ENCODE measurements at regions not wholly inside any gene's neighbourhood (a gene's known extent, or its start where the extent isn't known, plus 50 kb on each side); places are given as distances from the start of the nearest gene placed in this dataset.
"Not testable (repeated sequence)": the region's sequence is repeated elsewhere in the genome, so short reads cannot be mapped to it uniquely, and the experiment has no call there.

DNA sequence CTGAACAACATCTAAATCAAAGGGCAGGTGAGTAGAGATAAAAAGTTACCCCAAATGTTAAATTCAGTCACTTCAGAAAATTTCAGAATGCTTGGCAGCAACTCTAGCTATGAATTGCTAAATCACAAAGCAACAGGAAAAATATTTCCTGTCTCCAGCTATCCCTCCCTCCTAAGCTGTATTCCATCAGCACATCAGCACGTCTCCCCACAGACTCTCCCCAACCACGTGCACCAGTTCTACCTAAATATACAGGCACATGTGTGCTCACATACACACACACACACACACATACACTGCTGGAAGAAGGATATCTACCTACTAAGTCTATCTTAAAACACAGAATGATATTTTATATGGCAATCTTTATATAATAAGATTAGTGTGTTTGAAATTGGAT, 177.1 kb upstream of the ARHGEF26 start:
- DNase-seq, result no peak

DNA sequence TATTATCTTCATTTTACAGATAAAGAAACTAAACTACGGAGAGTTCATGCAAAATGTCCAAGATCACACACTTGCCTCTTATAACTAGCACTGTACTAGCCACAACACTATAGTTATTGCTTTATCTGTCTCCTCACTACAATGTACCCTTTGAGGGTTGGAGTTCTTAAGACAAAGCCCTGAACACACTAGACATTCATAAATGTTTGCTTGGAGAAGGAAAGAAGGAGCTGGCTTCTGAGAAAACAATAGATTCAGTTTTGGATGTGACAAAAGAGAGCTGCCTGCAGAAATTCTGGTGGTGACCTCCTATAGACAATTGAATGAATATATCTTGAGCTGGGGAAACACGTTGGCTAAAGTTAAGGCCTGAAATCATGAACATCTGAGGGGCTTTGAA, 169.9 kb upstream of the ARHGEF26 start:
- DNase-seq, result no peak

DNA sequence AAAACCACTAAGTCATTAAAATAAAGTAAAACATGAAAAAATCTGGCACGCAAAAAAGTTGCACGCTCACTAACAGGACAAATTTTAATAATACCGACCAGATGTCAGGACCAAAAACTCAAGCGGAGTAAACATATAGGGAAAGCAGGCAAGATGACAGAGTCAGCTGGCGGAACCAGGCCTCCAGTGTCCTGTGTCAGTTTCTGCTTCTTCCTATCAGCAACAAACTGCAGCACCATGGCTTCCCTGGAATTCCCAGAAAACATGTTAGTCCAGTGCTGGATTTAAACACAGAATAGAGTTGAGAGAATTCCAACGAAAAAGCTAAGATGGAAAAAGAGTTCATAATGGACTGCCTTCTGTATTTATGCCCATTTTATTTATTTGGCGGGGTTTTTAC, 169.1 kb upstream of the ARHGEF26 start:
- no peak for DNase-seq

DNA sequence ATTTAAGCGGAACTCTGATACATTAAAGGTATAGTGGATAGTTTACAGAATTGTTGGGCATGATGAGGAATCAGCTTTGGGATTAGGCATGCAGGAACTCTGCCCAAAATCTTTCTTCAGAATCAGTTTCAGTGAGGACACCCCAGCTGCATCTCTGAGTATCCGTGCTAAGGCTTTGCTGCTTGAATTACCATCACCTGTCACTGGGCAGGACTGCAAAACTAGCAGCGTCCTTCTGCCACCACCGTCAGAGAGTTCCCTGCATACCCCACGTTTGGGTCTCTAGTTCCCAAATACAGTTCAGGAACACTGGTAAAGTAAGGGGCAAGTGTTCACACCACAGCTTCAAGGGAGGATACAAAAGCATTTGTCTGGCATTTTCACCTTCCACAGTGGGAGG, 164.6 kb upstream of the ARHGEF26 start:
- no peak for DNase-seq

DNA sequence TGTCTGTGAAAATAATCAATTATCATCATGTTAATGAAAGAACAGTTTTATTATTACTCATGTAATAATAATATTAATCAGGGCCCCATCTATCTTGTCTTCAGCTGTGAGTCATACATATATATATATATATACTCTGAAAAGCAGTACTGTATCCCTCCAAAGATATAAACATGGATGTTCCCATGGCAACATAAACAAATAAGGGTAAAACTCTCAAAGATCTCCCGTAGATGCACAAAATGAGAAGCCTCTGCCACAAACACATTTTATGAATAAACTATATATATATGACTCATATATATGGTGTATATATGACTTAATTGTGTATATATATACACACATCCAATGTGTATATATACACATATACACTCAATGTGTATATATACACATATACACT, 163.8 kb upstream of the ARHGEF26 start:
- no peak for DNase-seq

DNA sequence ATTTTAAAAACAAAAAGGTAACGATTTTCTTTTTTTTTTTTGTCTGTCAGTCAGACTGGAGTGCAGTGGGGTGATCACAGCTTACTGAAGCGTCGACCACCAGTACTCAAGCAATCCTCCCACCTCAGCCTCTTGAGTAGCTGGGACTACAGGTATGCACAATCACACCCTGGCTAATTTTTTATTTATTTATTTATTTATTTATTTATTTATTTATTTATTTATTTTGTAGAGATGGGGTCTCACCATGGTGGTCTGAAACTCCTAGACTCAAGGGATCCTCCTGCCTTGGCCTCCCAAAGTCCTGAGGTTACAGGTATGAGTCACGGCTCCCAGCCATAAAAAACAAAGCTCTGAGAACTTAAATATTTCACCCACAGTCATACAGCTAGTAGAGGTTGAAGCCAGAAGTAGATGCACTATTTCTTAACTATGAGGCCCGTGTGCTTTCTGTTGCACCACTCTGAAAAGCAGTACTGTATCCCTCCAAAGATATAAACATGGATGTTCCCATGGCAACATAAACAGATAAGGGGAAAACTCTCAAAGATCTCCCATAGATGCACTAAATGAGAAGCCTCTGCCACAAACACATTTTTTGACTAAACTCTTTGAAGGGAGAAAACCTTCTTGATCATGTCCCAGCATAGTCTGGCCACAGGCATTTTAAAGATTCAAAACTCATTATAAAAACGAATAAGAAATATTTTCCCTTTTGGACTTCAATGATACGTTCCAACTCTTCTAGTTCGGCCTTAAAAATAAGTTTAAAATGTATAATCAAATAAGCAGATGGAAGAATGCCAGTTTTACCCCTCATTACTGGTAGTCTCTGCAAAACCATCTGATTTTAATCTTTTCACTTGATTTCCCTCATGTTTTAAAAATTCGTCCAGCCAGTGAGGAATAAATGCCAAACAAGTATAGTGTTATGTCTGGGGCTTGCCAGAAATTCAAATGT, 162.3 kb upstream of the ARHGEF26 start:
- DNase-seq, result no peak

DNA sequence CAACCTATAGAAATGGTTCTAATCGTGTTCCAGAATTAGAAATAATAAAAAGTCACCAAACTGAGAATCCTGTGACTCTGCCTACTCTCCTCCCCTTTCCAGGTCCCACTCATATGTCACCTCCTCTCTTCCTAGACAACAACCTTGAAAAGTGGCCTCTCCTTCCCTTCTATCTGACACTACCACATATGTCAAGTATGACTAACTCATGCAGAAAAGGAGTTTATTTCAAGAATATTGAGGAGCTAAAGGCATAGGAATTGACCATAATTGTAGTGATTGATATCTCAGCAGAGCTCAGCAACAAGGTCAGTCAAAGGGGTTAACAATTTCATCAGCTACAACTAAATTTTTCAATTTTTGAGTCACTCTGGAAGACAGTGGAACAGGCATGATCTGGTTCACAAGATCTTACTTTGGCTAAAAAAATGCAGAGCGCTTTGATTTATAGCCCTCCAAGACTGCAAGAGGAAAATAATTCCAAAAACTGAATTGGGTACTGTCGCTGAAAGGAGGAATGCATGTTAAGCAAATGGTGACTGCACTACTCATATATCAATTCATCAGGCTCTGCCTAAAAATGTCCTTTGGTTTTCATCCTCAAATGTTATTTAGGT, 160.6 kb upstream of the ARHGEF26 start:
- no peak for DNase-seq

DNA sequence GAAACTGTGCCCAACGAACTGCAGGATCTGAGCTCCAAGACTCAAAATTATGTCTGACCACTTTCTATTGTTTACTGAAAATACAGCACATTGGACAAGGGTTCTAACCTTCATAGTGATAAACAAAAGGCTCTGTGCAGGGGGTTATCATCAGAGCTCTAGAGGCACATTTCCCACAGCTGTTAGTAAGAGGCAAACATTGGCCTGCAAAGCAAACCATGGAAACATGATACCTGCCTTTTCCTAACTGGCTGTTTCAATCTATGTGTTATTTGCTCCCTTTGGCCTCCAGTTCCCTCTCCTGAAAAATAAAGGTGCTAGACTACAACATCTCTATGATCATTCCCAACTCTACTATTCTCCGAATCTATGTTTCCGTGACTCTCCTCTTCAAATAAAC, 159.7 kb upstream of the ARHGEF26 start:
- DNase-seq, result no peak

DNA sequence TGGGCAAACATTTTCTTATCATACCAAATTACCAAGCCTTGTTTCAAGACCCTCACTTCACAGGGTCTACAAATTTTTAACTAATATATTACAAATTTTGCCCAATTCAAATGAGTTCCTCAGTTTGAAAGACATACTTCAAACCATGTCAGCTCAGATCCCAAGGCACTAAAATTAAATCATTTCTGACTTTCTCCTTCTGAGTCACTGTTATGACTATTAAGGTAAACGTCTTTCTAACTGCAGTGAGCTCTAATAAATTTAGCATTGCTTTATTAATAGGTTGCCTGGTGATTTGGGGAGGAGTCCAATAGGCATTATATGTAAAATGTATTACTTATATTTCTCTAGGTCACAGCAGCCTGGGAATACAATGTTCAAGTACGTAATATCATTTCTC, 158.2 kb upstream of the ARHGEF26 start:
- no peak for DNase-seq

DNA sequence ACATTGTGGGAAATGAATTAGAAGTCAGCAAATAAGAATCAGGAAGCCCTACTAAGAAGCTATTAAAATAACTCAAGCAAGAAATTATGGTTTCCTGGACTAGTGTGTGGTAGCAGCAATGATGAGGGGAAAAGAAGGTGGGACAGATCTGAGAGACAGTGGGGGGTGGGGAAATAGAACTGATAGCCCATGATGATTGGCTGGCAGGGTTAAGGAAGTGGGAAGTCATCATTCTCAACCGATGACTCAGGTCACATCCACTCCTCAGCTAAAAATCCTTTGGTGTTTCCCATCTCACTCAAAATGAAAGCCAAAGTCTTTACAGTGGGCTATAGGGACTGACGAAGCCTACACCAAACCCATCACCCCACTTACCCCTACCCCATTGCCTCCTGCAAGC, 153.9 kb upstream of the ARHGEF26 start:
- no peak for DNase-seq

DNA sequence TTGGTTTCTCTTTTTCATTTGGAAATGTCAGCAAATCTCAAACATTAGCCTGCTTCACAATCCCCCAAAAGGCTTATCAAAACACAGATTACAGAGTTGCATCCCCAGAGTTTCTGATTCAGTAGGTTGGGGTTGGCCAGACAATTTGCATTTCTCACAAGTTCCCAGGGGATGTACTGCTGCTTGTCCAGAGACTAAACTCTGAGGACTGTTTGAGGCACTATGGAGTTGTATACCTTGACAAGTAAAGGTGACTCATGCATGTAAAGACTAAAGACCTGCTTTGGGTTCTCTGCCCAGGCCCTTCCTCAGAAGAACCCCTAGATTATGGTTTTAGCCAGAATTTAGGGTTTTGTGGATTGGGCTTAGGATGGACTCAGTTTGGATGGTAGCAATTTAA, 151.1 kb upstream of the ARHGEF26 start:
- DNase-seq, result no peak

DNA sequence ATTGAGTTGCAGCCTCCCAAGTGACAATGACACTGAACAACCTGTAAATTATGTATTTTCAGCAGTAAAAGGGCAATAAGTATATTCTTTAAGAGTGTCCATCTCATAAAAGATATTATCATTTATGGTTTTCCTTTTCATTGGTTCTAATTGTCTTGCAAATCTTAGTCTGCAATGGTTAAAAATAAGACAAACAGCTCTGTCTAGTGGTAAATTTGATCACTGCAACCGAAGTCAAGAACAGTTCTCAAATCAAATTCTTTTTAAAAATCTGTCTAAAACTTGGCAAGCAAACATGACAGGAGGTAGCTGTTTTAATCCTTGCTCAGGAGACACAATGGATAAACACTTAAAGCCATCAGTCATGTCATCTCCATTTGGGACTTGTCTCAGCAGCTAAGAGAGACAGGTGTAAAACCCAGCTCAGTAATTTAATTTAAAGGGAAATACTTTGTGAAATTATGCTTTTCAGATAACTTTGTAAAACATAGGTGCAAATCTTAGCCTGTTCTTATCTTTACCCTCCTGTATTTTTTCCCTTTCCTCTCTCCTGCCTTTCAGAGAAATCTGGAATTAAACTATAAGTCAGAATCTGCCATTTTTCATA, 150.3 kb upstream of the ARHGEF26 start:
- no peak for DNase-seq

DNA sequence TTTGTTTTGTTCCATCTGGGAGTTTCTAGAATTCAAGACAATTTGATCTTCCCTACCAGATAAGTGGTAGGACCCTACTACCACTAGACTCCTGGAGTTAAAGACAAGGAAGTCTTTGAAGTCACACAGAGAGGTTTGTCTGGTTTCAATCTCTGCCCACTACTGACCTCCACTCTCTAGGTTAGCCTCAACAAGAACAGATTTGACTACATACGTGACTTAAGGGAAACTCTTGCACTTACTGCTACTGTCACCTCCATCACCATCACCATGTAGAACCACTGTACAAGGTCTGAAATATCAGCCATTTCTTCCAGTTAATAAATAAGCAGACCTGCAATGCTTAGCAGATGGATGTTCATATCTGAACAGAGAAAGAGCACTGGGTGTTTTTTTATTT, 148.3 kb upstream of the ARHGEF26 start:
- no peak for DNase-seq

DNA sequence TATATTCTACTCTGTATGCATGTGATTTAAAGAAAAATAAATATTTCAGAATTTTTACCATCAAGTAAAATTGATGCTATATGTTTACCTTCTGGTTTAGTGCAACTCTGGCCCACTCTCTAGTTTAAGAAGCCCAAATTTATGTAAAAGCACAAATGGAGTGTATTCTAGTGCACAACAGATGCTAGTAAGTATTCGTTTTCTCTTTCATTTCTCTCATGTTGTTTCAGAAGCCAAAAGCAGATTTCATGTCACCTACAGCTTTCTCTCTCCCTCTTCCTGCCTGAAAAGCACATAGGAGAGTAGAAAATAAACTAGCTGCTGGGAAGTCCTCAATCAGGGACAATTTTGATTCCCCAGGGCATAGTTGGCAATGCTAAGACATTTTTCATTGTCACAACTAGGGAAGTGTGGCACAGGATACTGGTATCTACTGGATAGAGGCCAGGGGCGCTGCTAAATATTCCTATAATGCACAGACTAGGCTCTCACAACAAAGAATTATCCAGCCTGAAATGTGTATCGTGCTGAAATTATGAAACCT, 147.4 kb upstream of the ARHGEF26 start:
- no peak for DNase-seq

DNA sequence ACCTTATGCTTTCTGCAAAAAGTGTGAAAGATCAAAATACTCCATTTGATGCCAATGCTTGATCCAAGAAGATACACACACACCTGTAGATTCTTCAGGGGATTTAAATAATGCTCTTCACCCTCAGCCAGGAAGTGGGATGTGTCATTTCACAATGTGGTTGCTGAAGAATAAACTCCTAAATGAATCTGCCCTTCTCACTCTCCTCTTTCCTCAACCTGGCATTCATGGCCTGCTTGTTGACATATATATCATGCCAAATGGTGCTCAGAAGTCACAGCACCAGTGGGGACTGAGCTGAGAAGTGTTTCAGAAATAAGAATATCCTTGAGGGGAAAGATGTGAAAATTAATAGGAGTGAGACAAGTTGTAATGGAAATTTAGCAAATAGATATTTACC, 146.6 kb upstream of the ARHGEF26 start:
- no peak for DNase-seq

DNA sequence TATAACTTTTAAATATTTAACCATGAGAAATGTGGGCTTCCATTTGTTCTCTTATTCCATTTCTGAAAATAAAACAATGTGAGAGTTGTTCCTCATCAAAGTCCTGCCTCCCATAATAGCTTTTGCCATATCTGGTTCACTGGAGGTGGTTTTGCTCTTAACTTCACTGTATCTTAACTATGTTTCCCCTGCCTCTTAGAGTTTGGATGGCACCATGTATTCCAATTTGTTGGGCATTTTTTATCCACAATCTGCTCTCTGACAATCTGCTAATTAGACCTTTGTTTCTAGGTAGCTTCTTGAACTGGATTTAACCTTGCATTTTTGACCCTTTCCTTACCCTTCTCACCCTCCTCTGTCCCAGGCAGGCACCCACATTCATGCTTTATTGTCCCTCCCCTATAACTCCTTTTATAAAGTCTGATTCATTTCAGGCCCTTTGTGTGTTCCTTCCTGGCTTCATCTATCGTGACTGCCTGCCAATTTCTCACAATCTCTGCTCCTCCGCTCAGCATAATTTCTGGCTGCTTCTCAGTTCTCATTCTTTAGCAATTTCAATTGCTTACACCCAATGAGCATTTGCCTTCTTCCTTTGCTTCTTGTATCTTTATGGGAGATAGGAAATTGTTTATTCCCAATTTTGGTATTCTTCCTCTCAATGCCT, 144.2 kb upstream of the ARHGEF26 start:
- DNase-seq, result no peak

DNA sequence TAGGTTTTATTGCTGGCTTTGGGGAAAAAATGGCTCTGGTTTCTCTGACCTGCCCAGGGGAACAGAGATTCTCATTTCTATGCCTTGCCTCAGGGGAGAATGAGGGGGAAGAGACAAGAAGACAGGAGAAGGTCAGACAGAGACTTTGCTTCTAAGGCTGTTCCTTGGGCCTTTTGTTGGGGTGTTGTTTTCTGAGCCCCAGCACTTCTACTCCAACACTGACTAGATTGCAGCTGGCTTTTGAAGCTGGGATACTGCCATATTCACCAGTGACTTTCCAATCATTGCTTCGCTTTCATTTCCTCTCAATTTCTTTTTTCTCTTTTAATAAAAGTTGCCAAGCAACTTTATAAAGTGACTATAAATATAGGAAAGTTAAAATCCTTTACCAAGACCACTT, 143.2 kb upstream of the ARHGEF26 start:
- DNase-seq, result no peak

DNA sequence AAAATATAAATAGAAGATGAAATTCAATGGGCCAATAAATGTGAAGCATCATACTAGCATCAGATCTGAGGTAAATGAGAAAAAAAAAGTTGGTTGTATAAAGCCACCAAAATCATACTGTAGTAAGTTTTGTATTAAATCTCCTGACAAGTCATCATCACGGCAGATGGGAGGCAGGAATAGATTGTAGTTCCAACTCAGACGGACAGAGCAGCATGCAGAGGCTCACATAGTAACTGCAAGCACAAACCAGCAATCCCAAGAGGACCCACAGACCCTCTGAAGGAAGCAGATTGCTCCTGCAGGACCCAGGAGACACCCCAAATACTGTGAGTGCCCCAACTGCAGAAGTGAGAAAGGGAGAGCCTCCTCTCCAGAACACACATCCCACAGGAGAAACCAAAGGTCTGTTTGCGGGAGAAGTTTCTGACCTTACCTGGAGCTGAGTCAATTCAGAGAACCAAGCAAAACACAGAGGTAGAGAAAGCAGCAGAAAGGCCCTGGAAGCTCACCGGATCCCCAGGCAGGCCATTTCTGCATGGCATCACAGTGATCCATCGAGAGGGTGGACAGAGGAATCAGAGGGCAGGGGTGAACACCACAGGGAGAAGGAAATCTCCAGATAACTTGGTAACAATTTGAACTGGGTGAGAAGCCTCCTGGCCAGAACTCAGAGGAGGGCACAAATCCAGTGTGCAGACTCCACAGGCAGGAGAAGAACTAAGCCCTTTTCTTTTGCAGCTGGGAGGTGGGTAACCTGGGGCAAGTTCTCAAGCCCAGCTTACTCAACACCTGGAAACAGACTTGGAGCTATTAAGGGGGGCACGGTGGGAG, 141.6 kb upstream of the ARHGEF26 start:
- no peak for DNase-seq

DNA sequence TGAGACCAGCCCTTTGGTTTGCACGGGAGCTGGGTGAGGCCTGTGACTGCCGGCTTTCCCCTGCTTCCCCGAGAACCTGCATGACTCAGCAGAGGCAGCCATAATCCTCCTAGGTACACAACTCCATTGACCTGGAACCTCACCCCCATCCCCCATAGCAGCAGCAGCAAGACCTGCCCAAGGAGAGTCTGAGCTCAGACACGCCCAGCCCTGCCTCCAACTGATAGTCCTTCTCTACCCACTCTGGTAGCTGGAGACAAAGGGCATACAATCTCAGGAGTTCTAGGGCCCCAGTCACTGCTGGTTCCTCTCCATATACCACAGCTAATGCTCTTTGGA, 141.0 kb upstream of the ARHGEF26 start:
- DNase-seq, result no peak

DNA sequence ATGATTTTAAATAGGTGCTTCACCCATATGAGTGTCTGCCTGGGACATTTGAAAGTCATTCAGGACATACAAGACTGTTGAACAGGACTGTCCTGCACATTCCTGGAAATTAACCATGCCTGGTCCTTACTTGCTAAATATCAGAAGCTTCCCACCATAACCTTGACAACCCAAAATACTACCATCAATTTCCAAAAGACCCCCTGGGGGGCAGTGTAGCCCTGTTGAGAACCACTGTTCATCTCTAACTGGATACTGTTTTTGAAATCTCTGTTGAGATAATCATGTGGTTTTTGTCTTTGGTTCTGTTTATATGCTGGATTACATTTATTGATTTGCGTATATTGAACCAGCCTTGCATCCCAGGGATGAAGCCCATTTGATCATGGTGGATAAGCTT, 123.8 kb upstream of the ARHGEF26 start:
- DNase-seq, result not testable (repeated sequence)

DNA sequence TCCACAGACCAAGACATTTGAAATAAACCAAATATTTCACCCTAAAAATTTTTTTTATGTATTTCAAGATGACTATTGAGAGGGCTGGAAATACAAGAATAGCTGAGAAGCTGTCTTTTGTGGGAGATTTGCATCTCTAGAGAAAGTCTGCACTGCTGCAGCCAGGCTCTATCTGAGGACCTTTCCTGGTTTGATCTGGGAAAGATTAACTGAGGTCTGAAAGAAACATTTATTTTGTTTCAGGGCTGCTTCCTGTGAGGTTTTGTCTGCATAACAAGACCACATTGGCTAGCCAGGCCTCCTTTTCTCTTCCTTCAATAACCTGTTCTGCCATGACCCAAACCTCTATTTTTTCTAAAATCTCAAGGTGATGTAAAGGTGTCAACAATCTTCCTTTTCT, 117.5 kb upstream of the ARHGEF26 start:
- DNase-seq, result no peak

DNA sequence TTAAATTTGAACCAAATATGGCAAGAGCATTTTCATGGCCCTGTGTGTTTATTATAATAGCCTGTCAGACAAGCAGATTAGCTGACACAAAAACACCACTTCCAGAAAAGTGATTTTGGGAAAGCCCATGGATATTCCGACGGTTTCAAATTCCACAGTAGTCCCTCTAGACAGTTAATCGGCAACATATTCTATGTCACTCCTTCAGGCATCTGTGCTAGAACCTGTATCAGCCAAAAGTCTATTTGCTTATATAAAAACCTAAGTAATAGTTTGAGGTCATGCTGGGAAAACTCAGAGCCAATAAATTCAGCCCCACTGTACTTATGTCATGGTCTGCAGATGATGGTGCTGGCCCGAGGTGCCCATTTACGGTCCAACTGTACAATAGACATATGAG, 110.2 kb upstream of the ARHGEF26 start:
- no peak for DNase-seq

DNA sequence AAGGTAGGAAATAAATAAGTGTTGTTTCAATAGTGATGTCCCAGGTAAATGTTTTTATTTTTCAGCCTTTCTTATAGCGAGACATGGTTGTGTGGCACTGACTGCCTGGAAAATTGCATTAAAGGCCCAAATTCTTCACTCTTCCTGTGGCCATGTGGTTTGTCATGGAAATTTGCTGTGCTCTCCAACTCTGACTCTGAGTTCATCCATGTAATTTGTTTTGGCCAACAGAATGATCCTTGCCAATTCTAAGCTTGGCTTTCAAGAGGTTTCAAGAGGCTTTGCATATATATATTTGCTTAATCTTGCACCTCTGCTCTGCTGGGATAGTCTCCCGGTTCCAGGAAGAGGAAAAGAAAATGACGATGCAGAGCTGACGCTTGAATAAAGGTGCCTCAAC, 107.5 kb upstream of the ARHGEF26 start:
- no peak for DNase-seq
